ENCODE measurements at regions not wholly inside any gene's neighbourhood (a gene's known extent, or its start where the extent isn't known, plus 50 kb on each side); places are given as distances from the start of the nearest gene placed in this dataset.
A peak's percentile ranks its signal among the peaks of the same experiment; 100 is the strongest.

- H3K4ac ChIP-seq (ENCODE audit: low read length), result no peak overlapping the region
- WGBS, 2 donors (ENCODE audit: extremely low coverage in 2 of 2, insufficient read length in 2 of 2, insufficient replicate concordance in 1 of 2), result no CpG with 5 or more reads among the region's 2 CpGs
- H3K18ac ChIP-seq (ENCODE audit: low read length), result no peak overlapping the region
Observed at GRCh38 chr11:128642571-128642970, 51.3 kb upstream of the FLI1 start.

GRCh38 chr11:128643661-128644317, 50.1 kb upstream of the FLI1 start:
- no peak for DNase-seq (ENCODE audit: low spot score)
- no peaks in the 10 kb centered on the region for H3K79me1 ChIP-seq (ENCODE audit: low read depth, low read length)
- H3K23ac ChIP-seq (ENCODE audit: low read depth, low read length, poor library complexity), result no peak overlapping the region
- H3K27ac ChIP-seq (replicated peaks; ENCODE audit: low read length), result no peak overlapping the region
- H2BK12ac ChIP-seq (ENCODE audit: low read length), result no peak overlapping the region
- no peak overlapping the region for H3K9ac ChIP-seq (ENCODE audit: low read depth, low read length, poor library complexity)
- no peak overlapping the region for H2BK15ac ChIP-seq (ENCODE audit: low read length)
- H2BK120ac ChIP-seq (ENCODE audit: low read depth, low read length), result no peak overlapping the region
- no peak overlapping the region for H2BK5ac ChIP-seq (ENCODE audit: low read length)
- no peaks in the 10 kb centered on the region for H3K27me3 ChIP-seq (ENCODE audit: control insufficient read depth in 3 of 3, insufficient read depth in 3 of 3, low read depth in 1 of 3, low read length in 3 of 3)
- no peaks in the 10 kb centered on the region for H3K36me3 ChIP-seq (replicated peaks in 1 of 2; ENCODE audit: control insufficient read depth in 2 of 2, insufficient read depth in 2 of 2, low read length in 2 of 2)
- WGBS, 2 donors (ENCODE audit: extremely low coverage in 2 of 2, insufficient read length in 2 of 2, insufficient replicate concordance in 1 of 2), result no CpG with 5 or more reads among the region's 12 CpGs
- no peak overlapping the region for H3K4me2 ChIP-seq (ENCODE audit: insufficient read depth, low read length, poor library complexity, severe bottlenecking)
- H3K4me3 ChIP-seq (ENCODE audit: low read length in 2 of 2), result no peak overlapping the region
- no peak overlapping the region for H3K14ac ChIP-seq (ENCODE audit: low read length)
- H3K4ac ChIP-seq (ENCODE audit: low read length), result no peak overlapping the region
- no peak overlapping the region for H2AK5ac ChIP-seq (ENCODE audit: low read depth, low read length)
- no peak overlapping the region for H4K8ac ChIP-seq (ENCODE audit: low read depth, low read length)
- H2AFZ ChIP-seq (ENCODE audit: low read length), result peak overlapping the region; percentile 27
- no peak overlapping the region for H3K18ac ChIP-seq (ENCODE audit: low read length)
- H3K4me1 ChIP-seq (ENCODE audit: control insufficient read depth in 2 of 2, insufficient read depth in 1 of 2, low read depth in 1 of 2, low read length in 2 of 2), result no peaks in the 10 kb centered on the region
- no peak overlapping the region for H4K91ac ChIP-seq (ENCODE audit: low read depth, low read length, poor library complexity)
- H3K9me3 ChIP-seq (replicated peaks in 1 of 2; ENCODE audit: control insufficient read depth in 2 of 2, insufficient read depth in 1 of 2, low read depth in 1 of 2, low read length in 2 of 2), result no peaks in the 10 kb centered on the region

More at GRCh38 chr11:128642571-128642970, 51.3 kb upstream of the FLI1 start:
- Histone ChIP-seq H3K4me2 (ENCODE audit: insufficient read depth, low read length, poor library complexity, severe bottlenecking) (no peak overlapping the region), H3K79me1 (ENCODE audit: low read depth, low read length) (no peaks in the 10 kb centered on the region), H3K23ac (ENCODE audit: low read depth, low read length, poor library complexity) (no peak overlapping the region), H2AFZ (ENCODE audit: low read length) (no peak overlapping the region), H3K9ac (ENCODE audit: low read depth, low read length, poor library complexity) (no peak overlapping the region), H2BK120ac (ENCODE audit: low read depth, low read length) (no peak overlapping the region), H3K9me3 (replicated peaks in 1 of 2; ENCODE audit: control insufficient read depth in 2 of 2, insufficient read depth in 1 of 2, low read depth in 1 of 2, low read length in 2 of 2) (no peaks in the 10 kb centered on the region), H3K4me1 (ENCODE audit: control insufficient read depth in 2 of 2, insufficient read depth in 1 of 2, low read depth in 1 of 2, low read length in 2 of 2) (no peaks in the 10 kb centered on the region), H2BK12ac (ENCODE audit: low read length) (no peak overlapping the region), H2BK5ac (ENCODE audit: low read length) (no peak overlapping the region), H2AK5ac (ENCODE audit: low read depth, low read length) (no peak overlapping the region), H4K8ac (ENCODE audit: low read depth, low read length) (no peak overlapping the region), H3K4me3 (ENCODE audit: low read length in 2 of 2) (no peak overlapping the region), H4K91ac (ENCODE audit: low read depth, low read length, poor library complexity) (no peak overlapping the region), H3K36me3 (replicated peaks in 1 of 2; ENCODE audit: control insufficient read depth in 2 of 2, insufficient read depth in 2 of 2, low read length in 2 of 2) (no peaks in the 10 kb centered on the region), H3K14ac (ENCODE audit: low read length) (no peak overlapping the region), H2BK15ac (ENCODE audit: low read length) (no peak overlapping the region), H3K27me3 (ENCODE audit: control insufficient read depth in 3 of 3, insufficient read depth in 3 of 3, low read depth in 1 of 3, low read length in 3 of 3) (no peaks in the 10 kb centered on the region), H3K27ac (replicated peaks; ENCODE audit: low read length) (no peak overlapping the region)
- DNase-seq (ENCODE audit: low spot score), result no peak

Data from neuronal stem cell (in vitro differentiated cells).